Tibial nerve (tissue), 3 donors: ENCODE measurements at regions not wholly inside any gene's neighbourhood (a gene's known extent, or its start where the extent isn't known, plus 50 kb on each side); places are given as distances from the start of the nearest gene placed in this dataset.

Experiments used
- CTCF ChIP-seq, 5 experiments: fragments of 200-600 bp in 3 of 5; fragments of 450-650 bp in 2 of 5; sonication (generic) in 3 of 5; IDR thresholded peaks; one replicate each; pipeline ENCODE4 v1.5.1; 2016 to 2019; ENCODE audit warnings: antibody characterized with exemption in 5 of 5, mild to moderate bottlenecking in 3 of 5, moderate library complexity in 2 of 5
- POLR2A ChIP-seq, 2 donors: fragments of 450-650 bp; IDR thresholded peaks; one replicate each; pipeline ENCODE4 v1.6.1; 2017; ENCODE audit warnings: antibody characterized with exemption in 2 of 2, mild to moderate bottlenecking in 2 of 2, moderate library complexity in 2 of 2

DNA sequence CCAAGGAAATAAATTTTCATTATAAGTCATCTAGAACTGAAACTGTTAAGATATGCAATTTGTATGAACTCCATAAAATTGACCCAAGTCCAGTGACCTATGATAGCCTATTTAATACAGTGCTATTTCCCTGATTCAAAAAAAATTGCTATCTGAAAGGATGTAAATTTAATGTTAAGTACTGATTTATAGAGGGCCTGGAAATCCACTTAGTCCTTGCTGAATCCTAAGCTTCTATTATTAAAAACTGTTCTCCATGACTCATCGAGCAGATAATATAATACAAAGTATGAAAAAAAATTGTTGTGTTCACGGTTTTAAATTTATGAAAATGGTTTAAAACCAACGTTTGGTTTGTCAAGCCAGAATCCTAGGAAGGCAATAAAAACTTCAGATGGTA, 704.8 kb upstream of the AADAT start:
- TF ChIP-seq CTCF (IDR thresholded peaks at IDR 0.05) (no peak), POLR2A (IDR thresholded peaks at IDR 0.05) (no peak)
